ENCODE measurements at regions not wholly inside any gene's neighbourhood (a gene's known extent, or its start where the extent isn't known, plus 50 kb on each side); places are given as distances from the start of the nearest gene placed in this dataset.

DNA sequence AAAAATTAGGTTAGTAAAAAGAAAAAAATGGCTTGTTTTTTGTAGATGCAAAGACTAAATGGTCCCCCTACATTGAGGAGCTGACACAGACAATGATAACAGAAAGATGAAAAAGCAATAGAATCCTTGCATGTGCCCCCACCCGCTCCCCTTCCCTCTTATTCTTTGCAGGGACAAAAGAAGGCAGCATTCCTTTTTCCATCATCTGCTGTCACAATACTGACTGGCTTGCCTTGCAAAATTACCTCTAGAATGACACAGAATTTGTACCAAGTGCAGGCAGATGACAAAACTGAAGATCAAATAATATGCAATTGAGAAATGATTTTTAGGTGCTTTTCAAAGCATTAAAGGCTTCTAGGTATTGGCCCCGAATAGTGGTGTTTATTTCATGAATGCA, 153.1 kb upstream of the AGA start:
- TF ChIP-seq CEBPB (IDR thresholded peaks at IDR 0.05; ENCODE audit: low read depth) (no peak), CBX3 (IDR thresholded peaks at IDR 0.05; ENCODE audit: low read depth) (no peak), POLR2AphosphoS5 (IDR thresholded peaks at IDR 0.05; ENCODE audit: low read depth, low read length) (no peak), SIN3A (IDR thresholded peaks at IDR 0.05; ENCODE audit: low read depth) (no peak), POLR2A (IDR thresholded peaks at IDR 0.05; ENCODE audit: borderline replicate concordance, extremely low read depth, insufficient read depth, insufficient read length) (no peak), FOSL1 (IDR thresholded peaks at IDR 0.05; ENCODE audit: low read depth) (no peak), EZH2 (IDR thresholded peaks at IDR 0.05) (no peak), SP1 (IDR thresholded peaks at IDR 0.05; ENCODE audit: low read depth) (no peak), TCF7L2 (IDR thresholded peaks at IDR 0.05; ENCODE audit: borderline replicate concordance, extremely low read depth, insufficient read depth, insufficient read length) (no peak), YY1 (IDR thresholded peaks at IDR 0.05; ENCODE audit: extremely low read depth, insufficient replicate concordance, low read depth, low read length) (no peak), RAD21 (IDR thresholded peaks at IDR 0.05; ENCODE audit: low read depth) (no peak)
- TF ChIP-seq, protein P1, sequence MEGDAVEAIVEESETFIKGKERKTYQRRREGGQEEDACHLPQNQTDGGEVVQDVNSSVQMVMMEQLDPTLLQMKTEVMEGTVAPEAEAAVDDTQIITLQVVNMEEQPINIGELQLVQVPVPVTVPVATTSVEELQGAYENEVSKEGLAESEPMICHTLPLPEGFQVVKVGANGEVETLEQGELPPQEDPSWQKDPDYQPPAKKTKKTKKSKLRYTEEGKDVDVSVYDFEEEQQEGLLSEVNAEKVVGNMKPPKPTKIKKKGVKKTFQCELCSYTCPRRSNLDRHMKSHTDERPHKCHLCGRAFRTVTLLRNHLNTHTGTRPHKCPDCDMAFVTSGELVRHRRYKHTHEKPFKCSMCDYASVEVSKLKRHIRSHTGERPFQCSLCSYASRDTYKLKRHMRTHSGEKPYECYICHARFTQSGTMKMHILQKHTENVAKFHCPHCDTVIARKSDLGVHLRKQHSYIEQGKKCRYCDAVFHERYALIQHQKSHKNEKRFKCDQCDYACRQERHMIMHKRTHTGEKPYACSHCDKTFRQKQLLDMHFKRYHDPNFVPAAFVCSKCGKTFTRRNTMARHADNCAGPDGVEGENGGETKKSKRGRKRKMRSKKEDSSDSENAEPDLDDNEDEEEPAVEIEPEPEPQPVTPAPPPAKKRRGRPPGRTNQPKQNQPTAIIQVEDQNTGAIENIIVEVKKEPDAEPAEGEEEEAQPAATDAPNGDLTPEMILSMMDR (IDR thresholded peaks at IDR 0.05 in 2 of 3, conservative IDR thresholded peaks at IDR 0.05 in 1 of 3; ENCODE audit: borderline replicate concordance in 1 of 3, insufficient read depth in 1 of 3, low read depth in 2 of 3, low read length in 2 of 3), result no peak
- TF ChIP-seq, protein P2, sequence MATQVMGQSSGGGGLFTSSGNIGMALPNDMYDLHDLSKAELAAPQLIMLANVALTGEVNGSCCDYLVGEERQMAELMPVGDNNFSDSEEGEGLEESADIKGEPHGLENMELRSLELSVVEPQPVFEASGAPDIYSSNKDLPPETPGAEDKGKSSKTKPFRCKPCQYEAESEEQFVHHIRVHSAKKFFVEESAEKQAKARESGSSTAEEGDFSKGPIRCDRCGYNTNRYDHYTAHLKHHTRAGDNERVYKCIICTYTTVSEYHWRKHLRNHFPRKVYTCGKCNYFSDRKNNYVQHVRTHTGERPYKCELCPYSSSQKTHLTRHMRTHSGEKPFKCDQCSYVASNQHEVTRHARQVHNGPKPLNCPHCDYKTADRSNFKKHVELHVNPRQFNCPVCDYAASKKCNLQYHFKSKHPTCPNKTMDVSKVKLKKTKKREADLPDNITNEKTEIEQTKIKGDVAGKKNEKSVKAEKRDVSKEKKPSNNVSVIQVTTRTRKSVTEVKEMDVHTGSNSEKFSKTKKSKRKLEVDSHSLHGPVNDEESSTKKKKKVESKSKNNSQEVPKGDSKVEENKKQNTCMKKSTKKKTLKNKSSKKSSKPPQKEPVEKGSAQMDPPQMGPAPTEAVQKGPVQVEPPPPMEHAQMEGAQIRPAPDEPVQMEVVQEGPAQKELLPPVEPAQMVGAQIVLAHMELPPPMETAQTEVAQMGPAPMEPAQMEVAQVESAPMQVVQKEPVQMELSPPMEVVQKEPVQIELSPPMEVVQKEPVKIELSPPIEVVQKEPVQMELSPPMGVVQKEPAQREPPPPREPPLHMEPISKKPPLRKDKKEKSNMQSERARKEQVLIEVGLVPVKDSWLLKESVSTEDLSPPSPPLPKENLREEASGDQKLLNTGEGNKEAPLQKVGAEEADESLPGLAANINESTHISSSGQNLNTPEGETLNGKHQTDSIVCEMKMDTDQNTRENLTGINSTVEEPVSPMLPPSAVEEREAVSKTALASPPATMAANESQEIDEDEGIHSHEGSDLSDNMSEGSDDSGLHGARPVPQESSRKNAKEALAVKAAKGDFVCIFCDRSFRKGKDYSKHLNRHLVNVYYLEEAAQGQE (IDR thresholded peaks at IDR 0.05; ENCODE audit: low read depth), result no peak
- TF ChIP-seq, protein P3, sequence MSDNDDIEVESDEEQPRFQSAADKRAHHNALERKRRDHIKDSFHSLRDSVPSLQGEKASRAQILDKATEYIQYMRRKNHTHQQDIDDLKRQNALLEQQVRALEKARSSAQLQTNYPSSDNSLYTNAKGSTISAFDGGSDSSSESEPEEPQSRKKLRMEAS (IDR thresholded peaks at IDR 0.05), result no peak

All from HCT116 (cell line).